Panc1 (cell line): ENCODE measurements at regions not wholly inside any gene's neighbourhood (a gene's known extent, or its start where the extent isn't known, plus 50 kb on each side); places are given as distances from the start of the nearest gene placed in this dataset.

Experiments used
- ATAC-seq: fragments of 200-7000 bp; cut with Tn5 transposase; 2 replicates; pipeline ENCODE4 v1.9.1; 2020; ENCODE audit warnings: mild to moderate bottlenecking, moderate library complexity
- BruUV-seq: library from RNA; stranded (reverse); fragments of 400-500 nt; replicated peaks from 2 replicates; lab custom pipeline; 2021; lab: Mats Ljungman, UMichigan
- CTCF ChIA-PET: fragments of 300-600 bp; sonication (Branson Sonifier 250); formaldehyde crosslinking; loops from one replicate; lab custom pipeline; 2022; ENCODE audit warnings: antibody characterized with exemption; lab: Charles Lee
- POLR2A ChIA-PET: fragments of 300-600 bp; sonication (Branson Sonifier 250); formaldehyde crosslinking; loops from one replicate; lab custom pipeline; 2022; ENCODE audit warnings: antibody characterized with exemption; lab: Charles Lee
- DNase-seq: peaks from one replicate; pipeline ENCODE4 v3.0.0-alpha.2; 2010; ENCODE audit warnings: low read depth, low spot score
- H3K27ac ChIP-seq: 2 replicates; pipeline ENCODE4 v1.5.1; 2011; ENCODE audit warnings: mild to moderate bottlenecking, low read length, inconsistent platforms
- H3K27me3 ChIP-seq: fragments of 200-500 bp; sonication (Bioruptor generic); 2 replicates; pipeline ENCODE4 v1.6.0; 2014; ENCODE audit warnings: low read length, inconsistent platforms; ENCODE audit not compliant: control insufficient read depth, insufficient read depth
- H3K36me3 ChIP-seq: fragments of 200-500 bp; sonication (Bioruptor generic); 2 replicates; pipeline ENCODE4 v1.5.1; 2014; ENCODE audit warnings: inconsistent platforms, mild to moderate bottlenecking, low read length, moderate library complexity; ENCODE audit not compliant: control insufficient read depth, insufficient read depth
- H3K4me1 ChIP-seq: 2 replicates; pipeline ENCODE4 v1.5.1; 2011; ENCODE audit warnings: inconsistent platforms, mild to moderate bottlenecking, low read length, moderate library complexity; ENCODE audit not compliant: control insufficient read depth, insufficient read depth
- H3K4me3 ChIP-seq, 2 experiments: 2 replicates each; pipeline ENCODE4 v1.5.1; 2011 to 2012; ENCODE audit warnings: low read depth in 2 of 2, low read length in 2 of 2, mild to moderate bottlenecking in 2 of 2, inconsistent platforms in 1 of 2, moderate library complexity in 1 of 2
- H3K9me3 ChIP-seq: fragments of 200-500 bp; sonication (Bioruptor generic); 2 replicates; pipeline ENCODE4 v1.5.1; 2014; ENCODE audit warnings: low read depth, mild to moderate bottlenecking, inconsistent platforms, low read length, moderate library complexity; ENCODE audit not compliant: control insufficient read depth, insufficient read depth
- CTCF ChIP-seq: fragments of 450-650 bp; IDR thresholded peaks from 2 replicates; pipeline ENCODE4 v1.5.1; 2017; ENCODE audit warnings: mild to moderate bottlenecking
- POLR2AphosphoS5 ChIP-seq: IDR thresholded peaks from 2 replicates; pipeline ENCODE4 v1.6.1; 2012; ENCODE audit warnings: mild to moderate bottlenecking, low read depth, low read length, moderate library complexity
- REST ChIP-seq, 2 experiments: IDR thresholded peaks; 2 replicates each; pipeline ENCODE4 v1.6.1; 2011 to 2012; ENCODE audit warnings: low read depth in 2 of 2, control low read depth in 1 of 2, low read length in 1 of 2, mild to moderate bottlenecking in 1 of 2, moderate library complexity in 1 of 2; ENCODE audit not compliant: insufficient read depth in 1 of 2
- SIN3A ChIP-seq: IDR thresholded peaks from 2 replicates; pipeline ENCODE4 v1.6.1; 2012; ENCODE audit warnings: low read depth, mild to moderate bottlenecking, low read length, moderate library complexity, borderline replicate concordance; ENCODE audit not compliant: insufficient read depth
- TCF7L2 ChIP-seq: IDR thresholded peaks from 2 replicates; pipeline ENCODE4 v1.6.1; 2011; ENCODE audit warnings: mild to moderate bottlenecking, low read depth, low read length, inconsistent platforms
- in situ Hi-C: cut with HindIII; loops from 2 replicates; pipeline ENCODE4 v1.10.0; 2016; ENCODE audit warnings: low sequenced_read_pairs, low pct_unique_long_range_greater_than_20kb
- intact Hi-C: fragments of 100-400 bp; cut with micrococcal nuclease; formaldehyde crosslinking; loops from one replicate; pipeline ENCODE4 v1.10.0; 2022; ENCODE audit not compliant: unreplicated experiment

GRCh38 chr14:54147282-54147681 lies 190.7 kb upstream of the BMP4 start:
- intact Hi-C loops (no loop called here), in situ Hi-C loops (no loop called here)
- Histone ChIP-seq H3K4me1 (no peaks in the 10 kb centered on the region), H3K27ac (no peak overlapping the region), H3K27me3 (no peaks in the 10 kb centered on the region), H3K9me3 (no peaks in the 10 kb centered on the region), H3K4me3 (no peak overlapping the region), H3K36me3 (no peaks in the 10 kb centered on the region)
- CTCF ChIA-PET: no interaction called here
- BruUV-seq: no TSS peak
- POLR2A ChIA-PET: no interaction called here
- no peak for ATAC-seq
- DNase-seq: no peak
- no peak for TF ChIP-seq REST (IDR thresholded peaks at IDR 0.05; ENCODE audit: insufficient read depth in 1 of 2, low read depth in 2 of 2, low read length in 1 of 2)
- no peak for TF ChIP-seq POLR2AphosphoS5
- TF ChIP-seq SIN3A: no peak
- TF ChIP-seq TCF7L2: no peak
- TF ChIP-seq CTCF: no peak

- no peaks in the 10 kb centered on the region for H3K4me1 ChIP-seq
- ATAC-seq (no peak), DNase-seq (no peak)
- TF ChIP-seq CTCF: no peak
- no peak for TF ChIP-seq REST (IDR thresholded peaks at IDR 0.05; ENCODE audit: insufficient read depth in 1 of 2, low read depth in 2 of 2, low read length in 1 of 2)
- no peak for TF ChIP-seq SIN3A
- TF ChIP-seq TCF7L2: no peak
- no peak for TF ChIP-seq POLR2AphosphoS5
- H3K27me3 ChIP-seq: no peaks in the 10 kb centered on the region
- H3K4me3 ChIP-seq: no peak overlapping the region
- no TSS peak for BruUV-seq
- no peak overlapping the region for H3K27ac ChIP-seq
- CTCF ChIA-PET: no interaction called here
- no peaks in the 10 kb centered on the region for H3K36me3 ChIP-seq
- POLR2A ChIA-PET: no interaction called here
- no peaks in the 10 kb centered on the region for H3K9me3 ChIP-seq
- in situ Hi-C loops (no loop called here), intact Hi-C loops (no loop called here)
Observed at GRCh38 chr14:54147758-54148157, 191.1 kb upstream of the BMP4 start.
